WERI-Rb-1 (cell line): ENCODE measurements at regions not wholly inside any gene's neighbourhood (a gene's known extent, or its start where the extent isn't known, plus 50 kb on each side); places are given as distances from the start of the nearest gene placed in this dataset.
"Not testable (repeated sequence)": the region's sequence is repeated elsewhere in the genome, so short reads cannot be mapped to it uniquely, and the experiment has no call there.

Source experiments
- DNase-seq: peaks from one replicate; pipeline ENCODE4 v3.0.0-alpha.2; 2020
- H3K27ac ChIP-seq: fragments of 250-450 bp; sonication (Bioruptor Pico); 2 replicates; pipeline ENCODE4 v1.5.1; 2020; ENCODE audit warnings: mild to moderate bottlenecking, moderate library complexity
- H3K27me3 ChIP-seq: fragments of 250-450 bp; sonication (Bioruptor Pico); 2 replicates; pipeline ENCODE4 v1.5.1; 2021; ENCODE audit warnings: mild to moderate bottlenecking, low read depth, moderate library complexity; ENCODE audit not compliant: insufficient read depth, severe bottlenecking
- H3K36me3 ChIP-seq: fragments of 250-450 bp; sonication (Bioruptor Pico); 2 replicates; pipeline ENCODE4 v1.5.1; 2020; ENCODE audit warnings: mild to moderate bottlenecking, moderate library complexity
- H3K4me3 ChIP-seq: 2 replicates; pipeline ENCODE4 v1.5.1; 2011; ENCODE audit warnings: low read depth, mild to moderate bottlenecking, control low read depth, low read length
- H3K9me3 ChIP-seq: fragments of 250-450 bp; sonication (Bioruptor Pico); 2 replicates; pipeline ENCODE4 v1.5.1; 2021; ENCODE audit warnings: mild to moderate bottlenecking, moderate library complexity; ENCODE audit not compliant: severe bottlenecking
- CTCF ChIP-seq: IDR thresholded peaks from 2 replicates; pipeline ENCODE4 v1.5.1; 2011; ENCODE audit warnings: low read depth, mild to moderate bottlenecking, control low read depth, inconsistent platforms, low read length

- no peak for DNase-seq
- no peaks in the 10 kb centered on the region for H3K36me3 ChIP-seq
- no peak overlapping the region for H3K27ac ChIP-seq
- H3K4me3 ChIP-seq = no peak overlapping the region
- no peak for TF ChIP-seq CTCF
- H3K9me3 ChIP-seq = peaks cover 3% of the 10 kb centered on the region
- H3K27me3 ChIP-seq = peaks cover 27% of the 10 kb centered on the region
These were observed 75.0 kb upstream of the CTBP2 start for GRCh38 chr10:125235093-125236069.

- H3K4me3 ChIP-seq, DNase-seq, H3K27ac ChIP-seq, H3K9me3 ChIP-seq, H3K36me3 ChIP-seq: not testable (repeated sequence)
- H3K27me3 ChIP-seq = peaks cover 29% of the 10 kb centered on the region
These were observed 74.2 kb upstream of the CTBP2 start for GRCh38 chr10:125234576-125234975.

GRCh38 chr10:125233726-125234125 lies 73.4 kb upstream of the CTBP2 start:
- Histone ChIP-seq H3K27ac (no peak overlapping the region), H3K9me3 (peaks cover 3% of the 10 kb centered on the region), H3K36me3 (no peaks in the 10 kb centered on the region), H3K4me3 (no peak overlapping the region), H3K27me3 (peaks cover 29% of the 10 kb centered on the region)
- no peak for DNase-seq
- TF ChIP-seq CTCF = no peak

GRCh38 chr10:125232841-125233240 lies 72.5 kb upstream of the CTBP2 start:
- DNase-seq = no peak
- Histone ChIP-seq H3K36me3 (no peaks in the 10 kb centered on the region), H3K27me3 (peaks cover 29% of the 10 kb centered on the region), H3K4me3 (no peak overlapping the region), H3K9me3 (no peaks in the 10 kb centered on the region), H3K27ac (no peak overlapping the region)
- TF ChIP-seq CTCF = no peak

GRCh38 chr10:125231813-125232475 lies 71.6 kb upstream of the CTBP2 start:
- no peak for TF ChIP-seq CTCF
- H3K9me3 ChIP-seq = no peaks in the 10 kb centered on the region
- H3K27ac ChIP-seq = no peak overlapping the region
- DNase-seq = no peak
- peaks cover 29% of the 10 kb centered on the region for H3K27me3 ChIP-seq
- H3K4me3 ChIP-seq = no peak overlapping the region
- no peaks in the 10 kb centered on the region for H3K36me3 ChIP-seq

GRCh38 chr10:125231116-125231812 lies 70.9 kb upstream of the CTBP2 start:
- Histone ChIP-seq H3K36me3 (no peaks in the 10 kb centered on the region), H3K27me3 (peaks cover 29% of the 10 kb centered on the region), H3K9me3 (no peaks in the 10 kb centered on the region), H3K4me3 (no peak overlapping the region), H3K27ac (no peak overlapping the region)
- TF ChIP-seq CTCF = no peak
- DNase-seq = no peak
